Left lung (tissue), 4 donors: ENCODE measurements at regions not wholly inside any gene's neighbourhood (a gene's known extent, or its start where the extent isn't known, plus 50 kb on each side); places are given as distances from the start of the nearest gene placed in this dataset.

ENCODE experiments used
- ATAC-seq: fragments of 200-7000 bp; cut with Tn5 transposase; one replicate; pipeline ENCODE4 v1.9.1; 2020; ENCODE audit warnings: moderate library complexity
- DNase-seq, 4 donors: peaks; one replicate each; pipeline ENCODE4 v3.0.0-alpha.2; 2013 to 2020
- H3K27ac ChIP-seq, 2 donors: fragments of 200-600 bp; sonication (generic) in 1 of 2; one replicate each; pipeline versions ENCODE4 v1.5.0 to v1.8.0; 2020 to 2021
- H3K27me3 ChIP-seq, 2 donors: fragments of 200-600 bp; sonication (generic) in 1 of 2; one replicate each; pipeline versions ENCODE4 v1.5.0 to v1.8.0; 2020 to 2021
- H3K36me3 ChIP-seq, 2 donors: fragments of 200-600 bp; sonication (generic) in 1 of 2; one replicate each; pipeline versions ENCODE4 v1.5.0 to v1.8.0; 2020 to 2021
- H3K4me1 ChIP-seq, 2 donors: fragments of 200-600 bp; one replicate each; pipeline ENCODE4 v1.8.0; 2021
- H3K4me3 ChIP-seq, 2 donors: fragments of 200-600 bp; sonication (generic) in 1 of 2; one replicate each; pipeline versions ENCODE4 v1.5.0 to v1.8.0; 2020 to 2021; ENCODE audit warnings: mild to moderate bottlenecking in 1 of 2
- H3K9me3 ChIP-seq, 2 donors: fragments of 200-600 bp; sonication (generic) in 1 of 2; one replicate each; pipeline versions ENCODE4 v1.5.0 to v1.8.0; 2020 to 2021
- CTCF ChIP-seq, 2 donors: fragments of 200-600 bp; sonication (generic) in 1 of 2; IDR thresholded peaks; one replicate each; pipeline versions ENCODE4 v1.5.0 to v1.8.0; 2021; ENCODE audit warnings: antibody characterized with exemption in 2 of 2
- intact Hi-C, 2 donors: fragments of 100-400 bp; cut with DNase I; formaldehyde crosslinking; loops; one replicate each; pipeline versions ENCODE4 v1.11.2 to v1.14.2; 2022
- donor health status: DM: no; HTN: yes; CAD: no.
- donor health status: DM: no; HTN: no; CAD: no.

GRCh38 chr15:69610277-69610676 lies 157.7 kb downstream of the RPLP1 start:
- intact Hi-C loops: no loop called here
- Histone ChIP-seq H3K36me3 (no peaks in the 10 kb centered on the region), H3K27ac (no peak overlapping the region), H3K9me3 (no peaks in the 10 kb centered on the region), H3K27me3 (no peaks in the 10 kb centered on the region), H3K4me3 (no peak overlapping the region), H3K4me1 (peaks cover 0 to 2% of the 10 kb centered on the region in 2 donors)
- no peak for ATAC-seq
- DNase-seq: no peak
- TF ChIP-seq CTCF (IDR thresholded peaks at IDR 0.05): no peak

- no peaks in the 10 kb centered on the region for H3K27me3 ChIP-seq
- no peak overlapping the region for H3K4me3 ChIP-seq
- intact Hi-C loops: no loop called here
- H3K4me1 ChIP-seq: peaks cover 0 to 2% of the 10 kb centered on the region in 2 donors
- ATAC-seq (no peak), DNase-seq (no peak)
- H3K9me3 ChIP-seq: no peaks in the 10 kb centered on the region
- no peak for TF ChIP-seq CTCF (IDR thresholded peaks at IDR 0.05)
- no peaks in the 10 kb centered on the region for H3K36me3 ChIP-seq
- no peak overlapping the region for H3K27ac ChIP-seq
Measured at GRCh38 chr15:69610858-69611257, 158.2 kb downstream of the RPLP1 start.

- H3K9me3 ChIP-seq: no peaks in the 10 kb centered on the region
- no peak for ATAC-seq
- intact Hi-C loops: no loop called here
- no peak overlapping the region for H3K27ac ChIP-seq
- H3K4me1 ChIP-seq: peaks cover 0 to 2% of the 10 kb centered on the region in 2 donors
- H3K4me3 ChIP-seq: no peak overlapping the region
- H3K27me3 ChIP-seq: no peaks in the 10 kb centered on the region
- H3K36me3 ChIP-seq: no peaks in the 10 kb centered on the region
- no peak for DNase-seq
- TF ChIP-seq CTCF (IDR thresholded peaks at IDR 0.05): no peak
Measured at GRCh38 chr15:69612112-69612511, 159.5 kb downstream of the RPLP1 start.

GRCh38 chr15:69613182-69613581 lies 160.6 kb downstream of the RPLP1 start:
- DNase-seq: no peak
- H3K27me3 ChIP-seq: no peaks in the 10 kb centered on the region
- H3K4me3 ChIP-seq: no peak overlapping the region
- no peaks in the 10 kb centered on the region for H3K36me3 ChIP-seq
- no peak for TF ChIP-seq CTCF (IDR thresholded peaks at IDR 0.05)
- H3K27ac ChIP-seq: no peak overlapping the region
- H3K9me3 ChIP-seq: no peaks in the 10 kb centered on the region
- no peak for ATAC-seq
- peaks cover 0 to 2% of the 10 kb centered on the region in 2 donors for H3K4me1 ChIP-seq
- intact Hi-C loops: no loop called here

- Histone ChIP-seq H3K4me3 (no peak overlapping the region), H3K4me1 (peaks cover 0 to 2% of the 10 kb centered on the region in 2 donors), H3K9me3 (no peaks in the 10 kb centered on the region), H3K27me3 (no peaks in the 10 kb centered on the region), H3K36me3 (no peaks in the 10 kb centered on the region), H3K27ac (no peak overlapping the region)
- intact Hi-C loops: no loop called here
- no peak for TF ChIP-seq CTCF (IDR thresholded peaks at IDR 0.05)
- DNase-seq (no peak), ATAC-seq (no peak)
Measured at GRCh38 chr15:69613988-69614387, 161.4 kb downstream of the RPLP1 start.
